ENCODE measurements at regions not wholly inside any gene's neighbourhood (a gene's known extent, or its start where the extent isn't known, plus 50 kb on each side); places are given as distances from the start of the nearest gene placed in this dataset.
"Not testable (repeated sequence)": the region's sequence is repeated elsewhere in the genome, so short reads cannot be mapped to it uniquely, and the experiment has no call there.

GRCh38 chr3:39671116-39671515 lies 138.3 kb upstream of the MYRIP start:
- no peak for DNase-seq
- Histone ChIP-seq H3K9me3 (ENCODE audit: control insufficient read depth in 2 of 3, low read length in 3 of 3) (no peaks in the 10 kb centered on the region), H3K4me3 (ENCODE audit: low read length) (no peak overlapping the region), H3K27ac (ENCODE audit: low read depth, low read length) (no peak overlapping the region), H3K36me3 (ENCODE audit: control insufficient read depth in 2 of 3, insufficient read depth in 3 of 3, low read length in 3 of 3) (no peaks in the 10 kb centered on the region), H3K4me1 (ENCODE audit: control insufficient read depth in 2 of 2, insufficient read depth in 2 of 2, low read length in 2 of 2) (no peaks in the 10 kb centered on the region), H3K27me3 (ENCODE audit: control insufficient read depth in 2 of 2, insufficient read depth in 2 of 2, low read length in 2 of 2) (no peaks in the 10 kb centered on the region)
- H3K4me1 Mint-ChIP-seq: no peaks in the 10 kb centered on the region
- intact Hi-C loops (cut with micrococcal nuclease): no loop called here
- no peak for ATAC-seq
- H3K36me3 Mint-ChIP-seq: no peaks in the 10 kb centered on the region
- H3K4me3 Mint-ChIP-seq: no peak overlapping the region
- ChIA-PET CTCF (no interaction called here), POLR2A (no interaction called here)
- no peak overlapping the region for H3K27ac Mint-ChIP-seq
- H3K27me3 Mint-ChIP-seq: peaks cover 0 to 22% (median 9%) of the 10 kb centered on the region in 5 donors
- H3K9me3 Mint-ChIP-seq: peaks cover 0 to 17% (median 2%) of the 10 kb centered on the region in 11 donors

- Mint-ChIP-seq H3K4me3 (no peak overlapping the region), H3K9me3 (peaks cover 0 to 17% (median 2%) of the 10 kb centered on the region in 11 donors), H3K27ac (no peak overlapping the region), H3K4me1 (no peaks in the 10 kb centered on the region), H3K36me3 (no peaks in the 10 kb centered on the region), H3K27me3 (peaks cover 0 to 22% (median 6%) of the 10 kb centered on the region in 5 donors)
- Histone ChIP-seq H3K27ac (ENCODE audit: low read depth, low read length) (no peak overlapping the region), H3K4me3 (ENCODE audit: low read length) (no peak overlapping the region), H3K36me3 (ENCODE audit: control insufficient read depth in 2 of 3, insufficient read depth in 3 of 3, low read length in 3 of 3) (no peaks in the 10 kb centered on the region), H3K9me3 (ENCODE audit: control insufficient read depth in 2 of 3, low read length in 3 of 3) (no peaks in the 10 kb centered on the region), H3K4me1 (ENCODE audit: control insufficient read depth in 2 of 2, insufficient read depth in 2 of 2, low read length in 2 of 2) (no peaks in the 10 kb centered on the region), H3K27me3 (ENCODE audit: control insufficient read depth in 2 of 2, insufficient read depth in 2 of 2, low read length in 2 of 2) (no peaks in the 10 kb centered on the region)
- ATAC-seq: no peak
- no peak for DNase-seq
- ChIA-PET POLR2A (no interaction called here), CTCF (no interaction called here)
- intact Hi-C loops (cut with micrococcal nuclease): no loop called here
Measured at GRCh38 chr3:39671600-39671999, 137.8 kb upstream of the MYRIP start.

- CTCF ChIA-PET: no interaction called here
- POLR2A ChIA-PET: no interaction called here
- intact Hi-C loops (cut with micrococcal nuclease): loop anchor here in 1 of 2 donors (5.0 kb wide), 1 partner anchor 472 kb away; no protein-coding TSS in a partner anchor
- Histone ChIP-seq H3K27me3 (ENCODE audit: control insufficient read depth in 2 of 2, insufficient read depth in 2 of 2, low read length in 2 of 2) (no peaks in the 10 kb centered on the region), H3K36me3 (ENCODE audit: control insufficient read depth in 2 of 3, insufficient read depth in 3 of 3, low read length in 3 of 3) (no peaks in the 10 kb centered on the region), H3K27ac (ENCODE audit: low read depth, low read length) (no peak overlapping the region), H3K9me3 (ENCODE audit: control insufficient read depth in 2 of 3, low read length in 3 of 3) (no peaks in the 10 kb centered on the region), H3K4me3 (ENCODE audit: low read length) (no peak overlapping the region), H3K4me1 (ENCODE audit: control insufficient read depth in 2 of 2, insufficient read depth in 2 of 2, low read length in 2 of 2) (no peaks in the 10 kb centered on the region)
- no peak overlapping the region for H3K4me3 Mint-ChIP-seq
- no peak overlapping the region for H3K27ac Mint-ChIP-seq
- ATAC-seq (no peak), DNase-seq (no peak)
- H3K9me3 Mint-ChIP-seq: peaks cover 0 to 1% (median 0%) of the 10 kb centered on the region in 11 donors
- no peaks in the 10 kb centered on the region for H3K4me1 Mint-ChIP-seq
- H3K36me3 Mint-ChIP-seq: no peaks in the 10 kb centered on the region
- H3K27me3 Mint-ChIP-seq: peaks cover 3 to 21% (median 6%) of the 10 kb centered on the region in 5 donors
Measured at GRCh38 chr3:39705351-39705900, 104.0 kb upstream of the MYRIP start.

- H3K4me1 Mint-ChIP-seq: no peaks in the 10 kb centered on the region
- intact Hi-C loops (cut with micrococcal nuclease): loop anchor here in 1 of 2 donors (1.0 to 5.0 kb wide), 2 partner anchors 283 to 470 kb away; no protein-coding TSS in a partner anchor
- H3K9me3 Mint-ChIP-seq: no peaks in the 10 kb centered on the region
- no peak for ATAC-seq
- no peaks in the 10 kb centered on the region for H3K27me3 ChIP-seq (ENCODE audit: control insufficient read depth in 2 of 2, insufficient read depth in 2 of 2, low read length in 2 of 2)
- DNase-seq: peak in 2 of 9 donors; percentile 0 to 4
- H3K4me1 ChIP-seq (ENCODE audit: control insufficient read depth in 2 of 2, insufficient read depth in 2 of 2, low read length in 2 of 2): no peaks in the 10 kb centered on the region
- no peaks in the 10 kb centered on the region for H3K36me3 Mint-ChIP-seq
- H3K4me3 Mint-ChIP-seq: no peak overlapping the region
- CTCF ChIA-PET: no interaction called here
- H3K4me3 ChIP-seq (ENCODE audit: low read length): no peak overlapping the region
- peaks cover 3 to 22% (median 6%) of the 10 kb centered on the region in 5 donors for H3K27me3 Mint-ChIP-seq
- POLR2A ChIA-PET: no interaction called here
- no peaks in the 10 kb centered on the region for H3K9me3 ChIP-seq (ENCODE audit: control insufficient read depth in 2 of 3, low read length in 3 of 3)
- H3K27ac Mint-ChIP-seq: no peak overlapping the region
- no peak overlapping the region for H3K27ac ChIP-seq (ENCODE audit: low read depth, low read length)
- no peaks in the 10 kb centered on the region for H3K36me3 ChIP-seq (ENCODE audit: control insufficient read depth in 2 of 3, insufficient read depth in 3 of 3, low read length in 3 of 3)
Measured at GRCh38 chr3:39707314-39707909, 102.0 kb upstream of the MYRIP start.

GRCh38 chr3:39712413-39713048 lies 96.9 kb upstream of the MYRIP start:
- intact Hi-C loops (cut with micrococcal nuclease): no loop called here
- DNase-seq (no peak), ATAC-seq (no peak)
- Histone ChIP-seq H3K9me3 (ENCODE audit: control insufficient read depth in 2 of 3, low read length in 3 of 3) (no peaks in the 10 kb centered on the region), H3K27me3 (ENCODE audit: control insufficient read depth in 2 of 2, insufficient read depth in 2 of 2, low read length in 2 of 2) (no peaks in the 10 kb centered on the region), H3K27ac (ENCODE audit: low read depth, low read length) (no peak overlapping the region), H3K4me3 (ENCODE audit: low read length) (no peak overlapping the region), H3K4me1 (ENCODE audit: control insufficient read depth in 2 of 2, insufficient read depth in 2 of 2, low read length in 2 of 2) (no peaks in the 10 kb centered on the region), H3K36me3 (ENCODE audit: control insufficient read depth in 2 of 3, insufficient read depth in 3 of 3, low read length in 3 of 3) (no peaks in the 10 kb centered on the region)
- H3K36me3 Mint-ChIP-seq: no peaks in the 10 kb centered on the region
- H3K27me3 Mint-ChIP-seq: peaks cover 7 to 22% (median 11%) of the 10 kb centered on the region in 5 donors
- CTCF ChIA-PET: no interaction called here
- H3K27ac Mint-ChIP-seq: no peak overlapping the region
- no peaks in the 10 kb centered on the region for H3K9me3 Mint-ChIP-seq
- POLR2A ChIA-PET: no interaction called here
- no peaks in the 10 kb centered on the region for H3K4me1 Mint-ChIP-seq
- no peak overlapping the region for H3K4me3 Mint-ChIP-seq

GRCh38 chr3:39713341-39713740 lies 96.1 kb upstream of the MYRIP start:
- H3K4me3 ChIP-seq (ENCODE audit: low read length); H3K27ac Mint-ChIP-seq; H3K36me3 Mint-ChIP-seq; H3K4me3 Mint-ChIP-seq; CTCF ChIA-PET; H3K9me3 Mint-ChIP-seq; intact Hi-C loops (cut with micrococcal nuclease); H3K4me1 Mint-ChIP-seq; H3K4me1 ChIP-seq (ENCODE audit: control insufficient read depth in 2 of 2, insufficient read depth in 2 of 2, low read length in 2 of 2); ATAC-seq; H3K9me3 ChIP-seq (ENCODE audit: control insufficient read depth in 2 of 3, low read length in 3 of 3); DNase-seq; H3K27me3 ChIP-seq (ENCODE audit: control insufficient read depth in 2 of 2, insufficient read depth in 2 of 2, low read length in 2 of 2); POLR2A ChIA-PET; H3K27ac ChIP-seq (ENCODE audit: low read depth, low read length); H3K36me3 ChIP-seq (ENCODE audit: control insufficient read depth in 2 of 3, insufficient read depth in 3 of 3, low read length in 3 of 3): not testable (repeated sequence)
- H3K27me3 Mint-ChIP-seq: peaks cover 7 to 20% (median 8%) of the 10 kb centered on the region in 5 donors

- peaks cover 0 to 12% (median 4%) of the 10 kb centered on the region in 5 donors for H3K27me3 Mint-ChIP-seq
- Histone ChIP-seq H3K36me3 (ENCODE audit: control insufficient read depth in 2 of 3, insufficient read depth in 3 of 3, low read length in 3 of 3) (no peaks in the 10 kb centered on the region), H3K27ac (ENCODE audit: low read depth, low read length) (no peak overlapping the region), H3K9me3 (ENCODE audit: control insufficient read depth in 2 of 3, low read length in 3 of 3) (no peaks in the 10 kb centered on the region), H3K27me3 (ENCODE audit: control insufficient read depth in 2 of 2, insufficient read depth in 2 of 2, low read length in 2 of 2) (no peaks in the 10 kb centered on the region), H3K4me1 (ENCODE audit: control insufficient read depth in 2 of 2, insufficient read depth in 2 of 2, low read length in 2 of 2) (no peaks in the 10 kb centered on the region), H3K4me3 (ENCODE audit: low read length) (no peak overlapping the region)
- ChIA-PET CTCF (no interaction called here), POLR2A (no interaction called here)
- ATAC-seq (no peak), DNase-seq (no peak)
- intact Hi-C loops (cut with micrococcal nuclease): no loop called here
- H3K9me3 Mint-ChIP-seq: peaks cover 0 to 4% (median 0%) of the 10 kb centered on the region in 11 donors
- H3K4me3 Mint-ChIP-seq: no peak overlapping the region
- no peaks in the 10 kb centered on the region for H3K36me3 Mint-ChIP-seq
- no peaks in the 10 kb centered on the region for H3K4me1 Mint-ChIP-seq
- H3K27ac Mint-ChIP-seq: no peak overlapping the region
Measured at GRCh38 chr3:39716849-39717248, 92.6 kb upstream of the MYRIP start.

Measured in naive thymus-derived CD4-positive, alpha-beta T cell (primary cell).